ENCODE measurements at regions not wholly inside any gene's neighbourhood (a gene's known extent, or its start where the extent isn't known, plus 50 kb on each side); places are given as distances from the start of the nearest gene placed in this dataset.
A peak's percentile ranks its signal among the peaks of the same experiment; 100 is the strongest.

DNA sequence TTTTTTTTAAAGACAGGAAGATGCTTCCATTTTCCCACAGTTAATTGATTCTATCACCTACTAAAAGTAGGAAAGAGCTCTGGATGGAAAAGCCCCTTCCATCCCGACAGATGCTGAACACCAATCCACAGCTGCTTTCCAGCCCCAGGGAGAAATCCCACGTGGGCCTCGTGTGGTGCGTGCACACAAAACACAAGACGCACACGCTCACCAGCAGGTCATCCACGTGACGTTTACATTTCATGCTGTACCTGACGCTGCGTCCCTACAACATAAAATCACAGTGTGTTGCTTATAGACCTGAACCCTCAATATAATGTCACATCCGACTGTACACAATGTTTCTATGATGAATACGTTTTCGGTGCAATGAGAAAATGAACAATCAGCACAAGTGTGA is 50.2 kb upstream of the DACT2 start:
- Histone ChIP-seq H3K27ac (replicated peaks) (no peak overlapping the region), H3K27me3 (ENCODE audit: insufficient read depth, poor library complexity, severe bottlenecking) (no peaks in the 10 kb centered on the region), H3K4me3 (replicated peaks; ENCODE audit: insufficient read depth, low read length) (no peak overlapping the region)
- no peak for DNase-seq (ENCODE audit: low read depth in 1 of 2, low spot score in 1 of 2)
- no peak for TF ChIP-seq POLR2AphosphoS5 (IDR thresholded peaks at IDR 0.05; ENCODE audit: low read depth)
- TF ChIP-seq, protein P1, sequence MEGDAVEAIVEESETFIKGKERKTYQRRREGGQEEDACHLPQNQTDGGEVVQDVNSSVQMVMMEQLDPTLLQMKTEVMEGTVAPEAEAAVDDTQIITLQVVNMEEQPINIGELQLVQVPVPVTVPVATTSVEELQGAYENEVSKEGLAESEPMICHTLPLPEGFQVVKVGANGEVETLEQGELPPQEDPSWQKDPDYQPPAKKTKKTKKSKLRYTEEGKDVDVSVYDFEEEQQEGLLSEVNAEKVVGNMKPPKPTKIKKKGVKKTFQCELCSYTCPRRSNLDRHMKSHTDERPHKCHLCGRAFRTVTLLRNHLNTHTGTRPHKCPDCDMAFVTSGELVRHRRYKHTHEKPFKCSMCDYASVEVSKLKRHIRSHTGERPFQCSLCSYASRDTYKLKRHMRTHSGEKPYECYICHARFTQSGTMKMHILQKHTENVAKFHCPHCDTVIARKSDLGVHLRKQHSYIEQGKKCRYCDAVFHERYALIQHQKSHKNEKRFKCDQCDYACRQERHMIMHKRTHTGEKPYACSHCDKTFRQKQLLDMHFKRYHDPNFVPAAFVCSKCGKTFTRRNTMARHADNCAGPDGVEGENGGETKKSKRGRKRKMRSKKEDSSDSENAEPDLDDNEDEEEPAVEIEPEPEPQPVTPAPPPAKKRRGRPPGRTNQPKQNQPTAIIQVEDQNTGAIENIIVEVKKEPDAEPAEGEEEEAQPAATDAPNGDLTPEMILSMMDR (IDR thresholded peaks at IDR 0.05; ENCODE audit: insufficient read depth, low read length) = no peak
- TF ChIP-seq SPI1 (IDR thresholded peaks at IDR 0.05; ENCODE audit: borderline replicate concordance, low read depth) = no peak

DNA sequence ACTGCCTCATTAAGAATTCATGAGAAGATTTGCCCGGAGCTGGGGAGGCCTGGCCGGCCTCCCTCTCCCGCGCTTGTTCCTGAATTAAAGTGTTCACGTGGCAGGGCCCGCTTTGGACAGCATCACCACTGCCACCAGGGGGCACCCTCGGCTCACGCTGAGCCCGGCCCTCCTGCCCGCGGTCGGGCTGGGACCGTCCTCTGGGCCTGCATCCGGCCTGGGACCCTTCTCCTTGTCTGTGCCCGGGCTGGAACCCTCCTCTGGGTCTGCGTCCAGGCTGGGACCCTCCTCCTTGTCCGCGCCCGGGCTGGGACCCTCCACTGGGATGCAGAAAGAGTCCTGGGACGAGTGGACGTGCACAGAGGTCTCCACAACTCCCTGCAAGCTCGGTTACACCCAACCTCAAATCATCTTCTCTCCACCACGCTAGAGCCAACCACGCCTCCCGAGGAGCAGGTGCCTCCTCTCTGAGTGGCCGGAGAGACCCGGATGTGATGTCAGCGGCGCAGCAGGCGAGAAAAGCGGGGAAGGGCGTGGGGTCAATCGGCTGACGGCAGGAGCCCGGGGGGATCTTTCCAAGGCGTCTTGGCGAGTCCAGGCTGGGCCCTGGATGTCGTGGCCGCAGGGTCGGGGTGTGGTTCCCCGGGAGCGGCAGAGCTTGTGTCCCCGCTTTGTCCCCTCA is 50.9 kb upstream of the DACT2 start:
- peak in 1 of 2 experiments; percentile 48 for DNase-seq (ENCODE audit: low read depth in 1 of 2, low spot score in 1 of 2)

DNA sequence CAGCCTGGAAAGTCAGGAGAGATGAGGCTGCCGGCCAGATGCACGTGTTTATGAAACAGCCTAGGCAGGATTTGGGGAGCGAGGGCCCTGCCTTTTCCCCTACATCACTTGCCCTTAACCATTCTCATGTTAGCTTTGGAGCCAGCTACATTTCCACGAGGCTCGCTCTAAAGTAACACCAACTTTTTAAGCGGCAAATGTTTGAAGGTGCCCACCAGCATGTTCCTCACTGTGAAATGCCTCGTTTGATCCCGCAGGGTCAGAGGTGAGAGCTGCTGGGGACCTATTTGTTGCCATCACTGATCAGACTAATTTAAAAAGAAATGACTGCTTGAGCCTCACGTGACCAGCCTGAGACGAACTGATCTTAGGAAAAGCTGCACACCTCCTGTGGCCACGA is 51.6 kb upstream of the DACT2 start:
- Histone ChIP-seq H3K4me3 (replicated peaks; ENCODE audit: insufficient read depth, low read length) (no peak overlapping the region), H3K27me3 (ENCODE audit: insufficient read depth, poor library complexity, severe bottlenecking) (no peaks in the 10 kb centered on the region), H3K27ac (replicated peaks) (no peak overlapping the region)
- DNase-seq (ENCODE audit: low read depth in 1 of 2, low spot score in 1 of 2) = no peak
- TF ChIP-seq, protein P1 (IDR thresholded peaks at IDR 0.05; ENCODE audit: insufficient read depth, low read length) = no peak
- TF ChIP-seq GABPA (IDR thresholded peaks at IDR 0.05; ENCODE audit: low read depth) (no peak), SPI1 (IDR thresholded peaks at IDR 0.05; ENCODE audit: borderline replicate concordance, low read depth) (no peak), POLR2AphosphoS5 (IDR thresholded peaks at IDR 0.05; ENCODE audit: low read depth) (no peak)
- TF ChIP-seq, protein P2, sequence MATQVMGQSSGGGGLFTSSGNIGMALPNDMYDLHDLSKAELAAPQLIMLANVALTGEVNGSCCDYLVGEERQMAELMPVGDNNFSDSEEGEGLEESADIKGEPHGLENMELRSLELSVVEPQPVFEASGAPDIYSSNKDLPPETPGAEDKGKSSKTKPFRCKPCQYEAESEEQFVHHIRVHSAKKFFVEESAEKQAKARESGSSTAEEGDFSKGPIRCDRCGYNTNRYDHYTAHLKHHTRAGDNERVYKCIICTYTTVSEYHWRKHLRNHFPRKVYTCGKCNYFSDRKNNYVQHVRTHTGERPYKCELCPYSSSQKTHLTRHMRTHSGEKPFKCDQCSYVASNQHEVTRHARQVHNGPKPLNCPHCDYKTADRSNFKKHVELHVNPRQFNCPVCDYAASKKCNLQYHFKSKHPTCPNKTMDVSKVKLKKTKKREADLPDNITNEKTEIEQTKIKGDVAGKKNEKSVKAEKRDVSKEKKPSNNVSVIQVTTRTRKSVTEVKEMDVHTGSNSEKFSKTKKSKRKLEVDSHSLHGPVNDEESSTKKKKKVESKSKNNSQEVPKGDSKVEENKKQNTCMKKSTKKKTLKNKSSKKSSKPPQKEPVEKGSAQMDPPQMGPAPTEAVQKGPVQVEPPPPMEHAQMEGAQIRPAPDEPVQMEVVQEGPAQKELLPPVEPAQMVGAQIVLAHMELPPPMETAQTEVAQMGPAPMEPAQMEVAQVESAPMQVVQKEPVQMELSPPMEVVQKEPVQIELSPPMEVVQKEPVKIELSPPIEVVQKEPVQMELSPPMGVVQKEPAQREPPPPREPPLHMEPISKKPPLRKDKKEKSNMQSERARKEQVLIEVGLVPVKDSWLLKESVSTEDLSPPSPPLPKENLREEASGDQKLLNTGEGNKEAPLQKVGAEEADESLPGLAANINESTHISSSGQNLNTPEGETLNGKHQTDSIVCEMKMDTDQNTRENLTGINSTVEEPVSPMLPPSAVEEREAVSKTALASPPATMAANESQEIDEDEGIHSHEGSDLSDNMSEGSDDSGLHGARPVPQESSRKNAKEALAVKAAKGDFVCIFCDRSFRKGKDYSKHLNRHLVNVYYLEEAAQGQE (IDR thresholded peaks at IDR 0.05; ENCODE audit: insufficient replicate concordance, low read depth) = no peak

More for the DNA sequence above, 50.9 kb upstream of the DACT2 start:
- no peak for TF ChIP-seq SPI1 (IDR thresholded peaks at IDR 0.05; ENCODE audit: borderline replicate concordance, low read depth)
- TF ChIP-seq, protein P1 (IDR thresholded peaks at IDR 0.05; ENCODE audit: insufficient read depth, low read length) = peak; percentile 36
- TF ChIP-seq, protein P2 (IDR thresholded peaks at IDR 0.05; ENCODE audit: insufficient replicate concordance, low read depth) = no peak
- TF ChIP-seq GABPA (IDR thresholded peaks at IDR 0.05; ENCODE audit: low read depth) = no peak
- no peak for TF ChIP-seq POLR2AphosphoS5 (IDR thresholded peaks at IDR 0.05; ENCODE audit: low read depth)
- Histone ChIP-seq H3K27ac (replicated peaks) (no peak overlapping the region), H3K4me3 (replicated peaks; ENCODE audit: insufficient read depth, low read length) (no peak overlapping the region), H3K27me3 (ENCODE audit: insufficient read depth, poor library complexity, severe bottlenecking) (no peaks in the 10 kb centered on the region)

DNA sequence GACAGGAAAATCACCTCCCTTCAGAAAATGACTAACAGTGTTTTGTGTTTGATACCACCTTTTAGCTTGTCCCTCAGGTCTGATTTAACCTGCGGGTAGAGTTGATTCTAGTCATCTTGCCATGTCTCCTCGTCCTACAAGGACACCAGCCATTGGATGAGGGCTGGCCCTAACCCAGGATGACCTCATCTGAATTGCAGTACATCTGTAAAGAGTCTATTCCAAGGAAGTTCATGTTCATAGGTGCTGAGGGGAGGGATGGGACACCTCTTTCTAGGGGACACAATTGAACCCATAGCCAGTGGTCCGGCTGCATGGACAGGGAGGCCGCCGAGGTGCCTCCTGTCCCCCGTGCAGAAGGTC is 52.0 kb upstream of the DACT2 start:
- no peak for TF ChIP-seq POLR2AphosphoS5 (IDR thresholded peaks at IDR 0.05; ENCODE audit: low read depth)
- TF ChIP-seq, protein P2 (IDR thresholded peaks at IDR 0.05; ENCODE audit: insufficient replicate concordance, low read depth) = no peak
- no peak for TF ChIP-seq GABPA (IDR thresholded peaks at IDR 0.05; ENCODE audit: low read depth)

More for the DNA sequence above, 52.0 kb upstream of the DACT2 start:
- Histone ChIP-seq H3K27me3 (ENCODE audit: insufficient read depth, poor library complexity, severe bottlenecking) (no peaks in the 10 kb centered on the region), H3K4me3 (replicated peaks; ENCODE audit: insufficient read depth, low read length) (no peak overlapping the region), H3K27ac (replicated peaks) (no peak overlapping the region)
- DNase-seq (ENCODE audit: low read depth in 1 of 2, low spot score in 1 of 2) = no peak

Data from HL-60 (cell line).